ENCODE measurements at regions not wholly inside any gene's neighbourhood (a gene's known extent, or its start where the extent isn't known, plus 50 kb on each side); places are given as distances from the start of the nearest gene placed in this dataset.

- TF ChIP-seq POLR2AphosphoS5 (IDR thresholded peaks at IDR 0.05; ENCODE audit: low read depth): no peak
- TF ChIP-seq, protein P1, sequence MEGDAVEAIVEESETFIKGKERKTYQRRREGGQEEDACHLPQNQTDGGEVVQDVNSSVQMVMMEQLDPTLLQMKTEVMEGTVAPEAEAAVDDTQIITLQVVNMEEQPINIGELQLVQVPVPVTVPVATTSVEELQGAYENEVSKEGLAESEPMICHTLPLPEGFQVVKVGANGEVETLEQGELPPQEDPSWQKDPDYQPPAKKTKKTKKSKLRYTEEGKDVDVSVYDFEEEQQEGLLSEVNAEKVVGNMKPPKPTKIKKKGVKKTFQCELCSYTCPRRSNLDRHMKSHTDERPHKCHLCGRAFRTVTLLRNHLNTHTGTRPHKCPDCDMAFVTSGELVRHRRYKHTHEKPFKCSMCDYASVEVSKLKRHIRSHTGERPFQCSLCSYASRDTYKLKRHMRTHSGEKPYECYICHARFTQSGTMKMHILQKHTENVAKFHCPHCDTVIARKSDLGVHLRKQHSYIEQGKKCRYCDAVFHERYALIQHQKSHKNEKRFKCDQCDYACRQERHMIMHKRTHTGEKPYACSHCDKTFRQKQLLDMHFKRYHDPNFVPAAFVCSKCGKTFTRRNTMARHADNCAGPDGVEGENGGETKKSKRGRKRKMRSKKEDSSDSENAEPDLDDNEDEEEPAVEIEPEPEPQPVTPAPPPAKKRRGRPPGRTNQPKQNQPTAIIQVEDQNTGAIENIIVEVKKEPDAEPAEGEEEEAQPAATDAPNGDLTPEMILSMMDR (IDR thresholded peaks at IDR 0.05; ENCODE audit: insufficient read depth, low read length): peak; percentile 1
- Histone ChIP-seq H3K27ac (replicated peaks) (no peak overlapping the region), H3K4me3 (replicated peaks; ENCODE audit: insufficient read depth, low read length) (no peak overlapping the region), H3K27me3 (ENCODE audit: insufficient read depth, poor library complexity, severe bottlenecking) (no peaks in the 10 kb centered on the region)
- no peak for DNase-seq (ENCODE audit: low read depth in 1 of 2, low spot score in 1 of 2)
These were observed 1059.6 kb upstream of the RAG2 start for GRCh38 chr11:37657645-37658044.

DNA sequence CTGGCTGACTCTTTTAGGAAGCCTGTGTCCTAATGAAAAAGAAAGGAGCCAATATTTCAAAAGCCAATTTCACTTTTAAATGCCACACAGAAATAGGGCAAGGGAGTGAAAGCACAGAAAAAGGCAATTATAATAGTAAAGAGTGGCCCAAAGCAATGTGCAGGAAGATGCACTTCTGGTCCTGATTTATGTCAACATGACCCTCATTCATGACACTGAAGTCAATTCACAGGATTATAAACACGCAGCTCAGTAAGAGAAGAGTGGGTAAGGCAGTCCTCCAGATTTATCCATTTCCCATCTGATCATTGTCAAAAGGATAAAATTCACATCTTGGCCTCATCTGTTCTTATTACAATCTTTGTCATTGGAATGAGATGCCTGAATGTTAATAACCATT, 1049.7 kb upstream of the RAG2 start:
- Histone ChIP-seq H3K27me3 (ENCODE audit: insufficient read depth, poor library complexity, severe bottlenecking) (no peaks in the 10 kb centered on the region), H3K27ac (replicated peaks) (no peak overlapping the region), H3K4me3 (replicated peaks; ENCODE audit: insufficient read depth, low read length) (no peak overlapping the region)
- TF ChIP-seq POLR2AphosphoS5 (IDR thresholded peaks at IDR 0.05; ENCODE audit: low read depth): no peak
- no peak for TF ChIP-seq SPI1 (IDR thresholded peaks at IDR 0.05; ENCODE audit: borderline replicate concordance, low read depth)
- no peak for DNase-seq (ENCODE audit: low read depth in 1 of 2, low spot score in 1 of 2)

- H3K4me3 ChIP-seq (replicated peaks; ENCODE audit: insufficient read depth, low read length): no peak overlapping the region
- H3K27ac ChIP-seq (replicated peaks): no peak overlapping the region
- no peak for DNase-seq (ENCODE audit: low read depth in 1 of 2, low spot score in 1 of 2)
- H3K27me3 ChIP-seq (ENCODE audit: insufficient read depth, poor library complexity, severe bottlenecking): no peaks in the 10 kb centered on the region
- TF ChIP-seq, protein P2, sequence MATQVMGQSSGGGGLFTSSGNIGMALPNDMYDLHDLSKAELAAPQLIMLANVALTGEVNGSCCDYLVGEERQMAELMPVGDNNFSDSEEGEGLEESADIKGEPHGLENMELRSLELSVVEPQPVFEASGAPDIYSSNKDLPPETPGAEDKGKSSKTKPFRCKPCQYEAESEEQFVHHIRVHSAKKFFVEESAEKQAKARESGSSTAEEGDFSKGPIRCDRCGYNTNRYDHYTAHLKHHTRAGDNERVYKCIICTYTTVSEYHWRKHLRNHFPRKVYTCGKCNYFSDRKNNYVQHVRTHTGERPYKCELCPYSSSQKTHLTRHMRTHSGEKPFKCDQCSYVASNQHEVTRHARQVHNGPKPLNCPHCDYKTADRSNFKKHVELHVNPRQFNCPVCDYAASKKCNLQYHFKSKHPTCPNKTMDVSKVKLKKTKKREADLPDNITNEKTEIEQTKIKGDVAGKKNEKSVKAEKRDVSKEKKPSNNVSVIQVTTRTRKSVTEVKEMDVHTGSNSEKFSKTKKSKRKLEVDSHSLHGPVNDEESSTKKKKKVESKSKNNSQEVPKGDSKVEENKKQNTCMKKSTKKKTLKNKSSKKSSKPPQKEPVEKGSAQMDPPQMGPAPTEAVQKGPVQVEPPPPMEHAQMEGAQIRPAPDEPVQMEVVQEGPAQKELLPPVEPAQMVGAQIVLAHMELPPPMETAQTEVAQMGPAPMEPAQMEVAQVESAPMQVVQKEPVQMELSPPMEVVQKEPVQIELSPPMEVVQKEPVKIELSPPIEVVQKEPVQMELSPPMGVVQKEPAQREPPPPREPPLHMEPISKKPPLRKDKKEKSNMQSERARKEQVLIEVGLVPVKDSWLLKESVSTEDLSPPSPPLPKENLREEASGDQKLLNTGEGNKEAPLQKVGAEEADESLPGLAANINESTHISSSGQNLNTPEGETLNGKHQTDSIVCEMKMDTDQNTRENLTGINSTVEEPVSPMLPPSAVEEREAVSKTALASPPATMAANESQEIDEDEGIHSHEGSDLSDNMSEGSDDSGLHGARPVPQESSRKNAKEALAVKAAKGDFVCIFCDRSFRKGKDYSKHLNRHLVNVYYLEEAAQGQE (IDR thresholded peaks at IDR 0.05; ENCODE audit: insufficient replicate concordance, low read depth): no peak
- TF ChIP-seq, protein P1 (IDR thresholded peaks at IDR 0.05; ENCODE audit: insufficient read depth, low read length): no peak
- TF ChIP-seq SPI1 (IDR thresholded peaks at IDR 0.05; ENCODE audit: borderline replicate concordance, low read depth) (no peak), GABPA (IDR thresholded peaks at IDR 0.05; ENCODE audit: low read depth) (no peak), POLR2AphosphoS5 (IDR thresholded peaks at IDR 0.05; ENCODE audit: low read depth) (no peak)
These were observed 1045.9 kb upstream of the RAG2 start for GRCh38 chr11:37643968-37644367.

- TF ChIP-seq SPI1 (IDR thresholded peaks at IDR 0.05; ENCODE audit: borderline replicate concordance, low read depth) (no peak), GABPA (IDR thresholded peaks at IDR 0.05; ENCODE audit: low read depth) (no peak), POLR2AphosphoS5 (IDR thresholded peaks at IDR 0.05; ENCODE audit: low read depth) (no peak)
- TF ChIP-seq, protein P2 (IDR thresholded peaks at IDR 0.05; ENCODE audit: insufficient replicate concordance, low read depth): no peak
- TF ChIP-seq, protein P1 (IDR thresholded peaks at IDR 0.05; ENCODE audit: insufficient read depth, low read length): no peak
- Histone ChIP-seq H3K4me3 (replicated peaks; ENCODE audit: insufficient read depth, low read length) (no peak overlapping the region), H3K27me3 (ENCODE audit: insufficient read depth, poor library complexity, severe bottlenecking) (no peaks in the 10 kb centered on the region), H3K27ac (replicated peaks) (no peak overlapping the region)
- no peak for DNase-seq (ENCODE audit: low read depth in 1 of 2, low spot score in 1 of 2)
These were observed 1044.3 kb upstream of the RAG2 start for GRCh38 chr11:37642296-37642695.

All from HL-60 (cell line).